IPS-NIHi7 (cell line): ENCODE measurements at regions not wholly inside any gene's neighbourhood (a gene's known extent, or its start where the extent isn't known, plus 50 kb on each side); places are given as distances from the start of the nearest gene placed in this dataset.
"Not testable (repeated sequence)": the region's sequence is repeated elsewhere in the genome, so short reads cannot be mapped to it uniquely, and the experiment has no call there.

Experiments
- DNase-seq: peaks from one replicate; pipeline ENCODE4 v3.0.0; 2012; ENCODE audit warnings: mixed read lengths; ENCODE audit errors: extremely low spot score

DNA sequence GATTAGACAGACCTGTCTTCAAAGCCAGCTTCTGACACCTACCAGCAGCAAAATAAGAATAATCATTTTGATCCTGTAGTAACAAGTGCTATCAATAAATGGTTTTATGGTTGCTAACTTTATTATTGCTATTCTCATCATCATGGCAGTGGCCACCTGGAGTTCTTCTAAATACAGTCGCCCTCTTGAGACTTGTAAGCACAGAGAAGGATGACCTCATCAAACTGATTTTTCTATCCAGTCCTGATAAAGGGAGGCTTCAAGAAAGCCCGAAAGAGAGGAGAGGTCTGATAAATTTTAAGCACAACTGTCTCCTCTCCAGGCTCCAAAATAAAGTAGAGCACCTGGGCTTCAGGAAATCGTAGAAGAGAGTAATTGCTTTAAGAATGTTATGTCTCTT lies 286.4 kb downstream of the USP46 start:
- DNase-seq = no peak

DNA sequence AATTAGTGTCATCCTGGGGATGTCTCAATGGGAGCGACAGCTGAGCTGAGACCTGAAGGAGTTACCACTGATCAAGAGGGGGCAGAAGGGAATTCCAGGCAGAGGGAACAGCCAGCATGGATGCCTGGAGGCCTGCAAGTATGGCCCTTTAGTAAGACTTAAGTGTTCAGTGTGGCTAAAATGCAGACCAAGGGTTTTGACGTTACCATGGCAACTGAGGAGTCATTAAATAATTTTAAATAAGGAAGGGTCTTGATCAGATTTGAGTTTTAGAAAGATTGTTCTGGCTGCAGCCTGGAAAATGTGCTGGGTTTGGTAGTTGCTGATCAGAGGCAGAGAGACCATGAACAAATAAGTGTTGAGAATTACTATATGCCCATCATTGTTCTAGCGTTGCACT lies 285.5 kb downstream of the USP46 start:
- DNase-seq = no peak

DNA sequence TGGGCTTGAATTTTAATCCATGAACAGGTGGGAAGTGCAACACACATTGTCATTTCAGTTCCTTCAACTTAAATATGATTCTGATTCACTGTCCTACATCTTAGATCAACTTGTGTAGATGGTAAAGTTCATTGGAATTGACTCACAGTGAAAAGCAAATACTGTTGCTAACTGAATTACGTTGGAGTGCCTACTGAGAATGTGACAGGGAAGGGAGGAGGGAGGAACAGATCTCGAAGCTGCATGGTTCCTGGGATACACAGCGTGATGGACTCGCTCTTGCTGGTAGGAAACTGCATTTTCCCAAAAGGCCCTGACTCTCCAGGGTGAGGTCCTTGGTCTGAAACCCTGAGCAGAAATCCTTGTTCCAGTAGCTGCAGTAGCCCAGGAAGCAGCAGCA lies 284.2 kb downstream of the USP46 start:
- no peak for DNase-seq

DNA sequence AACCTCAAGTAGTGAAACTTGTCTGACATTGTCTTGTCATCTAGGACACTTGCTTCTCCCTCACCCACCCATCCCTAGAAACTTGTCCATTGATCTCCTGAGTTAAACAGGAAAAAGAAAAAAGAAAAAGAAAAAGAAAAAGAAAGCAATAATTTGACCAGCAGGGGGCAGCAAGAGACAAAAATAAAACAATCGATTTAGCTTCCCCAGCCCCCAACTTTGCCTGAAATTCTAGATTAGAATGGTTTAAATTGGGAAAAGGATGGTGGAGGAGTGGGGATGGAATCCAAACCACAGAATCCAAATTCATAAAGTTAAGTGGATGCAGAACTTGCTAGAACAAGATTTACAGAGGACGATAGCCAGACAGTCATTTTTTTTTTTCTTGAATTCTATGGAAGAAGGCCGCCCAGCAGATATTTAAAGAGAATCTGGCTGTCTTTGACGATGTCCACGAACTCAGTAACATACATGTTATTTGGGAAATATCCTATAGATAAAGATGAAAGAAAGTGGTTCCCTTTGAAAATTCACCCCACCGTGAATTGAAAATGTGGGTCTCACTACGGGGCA lies 282.9 kb downstream of the USP46 start:
- peak; percentile 30 for DNase-seq

DNA sequence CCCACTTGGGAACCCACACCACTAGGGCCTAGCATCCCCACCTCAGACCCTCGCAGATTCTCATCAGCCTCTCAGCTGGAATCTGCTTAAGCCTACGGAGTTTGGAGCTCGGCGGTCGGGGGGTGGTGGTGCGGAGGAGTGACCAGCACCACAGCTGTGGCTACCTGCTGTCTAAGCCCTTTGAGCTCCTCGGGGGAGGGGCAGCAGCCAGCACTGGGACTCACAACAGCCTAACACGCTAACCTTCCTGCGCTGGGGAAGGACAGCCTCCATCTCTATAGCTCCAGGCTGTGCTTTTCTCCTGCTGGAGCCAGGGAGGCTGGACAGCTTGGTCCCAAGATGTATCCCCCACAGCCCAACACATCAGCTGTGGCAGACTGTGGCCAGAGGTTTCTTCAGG lies 281.5 kb downstream of the USP46 start:
- DNase-seq = no peak

DNA sequence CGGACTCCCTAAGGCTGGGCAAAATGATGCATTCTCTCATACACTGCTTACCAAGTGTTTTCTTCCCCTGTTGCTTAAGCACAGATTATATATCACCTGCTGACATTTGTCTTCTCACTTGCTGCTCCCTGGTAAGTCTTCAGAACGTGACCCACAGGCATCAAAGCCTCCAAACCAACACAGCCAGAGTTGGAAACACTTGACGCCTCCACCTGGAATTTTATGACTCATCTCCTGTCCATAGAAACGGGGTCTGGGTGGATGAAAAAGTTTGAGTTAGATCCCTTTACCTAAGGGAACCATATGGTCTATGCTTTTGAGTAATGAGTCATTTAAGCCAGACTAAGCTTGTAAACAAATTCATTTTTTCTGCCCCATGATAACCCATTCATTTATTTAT lies 251.6 kb downstream of the USP46 start:
- DNase-seq = no peak

DNA sequence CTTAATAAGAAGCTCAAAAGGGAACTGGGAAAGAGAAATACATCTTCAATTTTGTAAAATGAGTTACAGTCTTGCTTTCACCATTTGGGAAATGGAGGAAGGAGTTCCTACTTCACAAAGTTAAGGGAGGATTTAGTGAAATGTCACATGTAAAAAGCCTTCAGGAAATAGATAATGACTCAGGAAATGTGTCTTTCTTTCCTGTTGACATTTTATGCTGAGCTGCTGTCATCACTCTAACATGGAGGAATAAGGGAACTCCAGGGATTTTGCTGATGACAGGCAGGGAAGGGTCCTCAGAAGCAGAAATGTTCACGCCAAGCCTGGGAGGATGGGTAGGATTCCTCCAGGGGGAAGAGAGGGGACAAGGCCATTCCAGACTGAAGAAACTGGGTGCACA lies 251.1 kb downstream of the USP46 start:
- no peak for DNase-seq

DNA sequence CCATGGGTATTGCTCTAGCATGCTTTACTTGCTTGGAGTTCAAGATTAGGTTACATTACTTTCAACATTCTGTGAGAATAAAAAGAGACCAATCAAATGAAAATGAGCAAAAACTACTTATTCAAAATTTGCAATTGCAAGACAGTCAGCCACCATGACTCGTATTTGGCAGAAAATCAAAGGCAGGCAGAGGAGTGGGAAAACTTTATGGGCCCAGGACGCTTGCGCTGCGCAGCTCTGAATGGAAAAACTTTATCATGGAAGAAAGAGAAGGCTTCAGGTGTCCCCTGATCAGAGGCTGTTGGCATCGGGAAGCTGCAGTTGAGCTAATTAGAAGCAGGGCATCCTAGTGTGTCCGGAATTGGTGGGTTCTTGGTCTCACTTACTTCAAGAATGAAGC lies 250.6 kb downstream of the USP46 start:
- DNase-seq = no peak

DNA sequence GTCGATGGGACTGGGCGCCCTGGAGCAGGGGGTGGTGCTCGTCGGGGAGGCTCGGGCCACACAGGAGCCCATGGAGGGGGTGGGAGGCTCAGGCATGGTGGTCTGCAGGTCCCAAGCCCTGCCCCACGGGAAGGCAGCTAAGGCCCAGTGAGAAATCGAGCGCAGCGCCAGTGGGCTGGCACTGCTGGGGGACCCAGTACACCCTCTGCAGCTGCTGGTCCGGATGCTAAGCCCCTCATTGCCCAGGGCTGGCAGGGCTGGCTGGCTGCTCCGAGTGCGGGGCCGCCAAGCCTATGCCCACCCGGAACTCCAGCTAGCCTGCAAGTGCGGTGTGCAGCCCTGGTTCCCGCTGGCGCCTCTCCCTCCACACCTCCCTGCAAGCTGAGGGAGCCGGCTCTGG lies 249.3 kb downstream of the USP46 start:
- DNase-seq = not testable (repeated sequence)

DNA sequence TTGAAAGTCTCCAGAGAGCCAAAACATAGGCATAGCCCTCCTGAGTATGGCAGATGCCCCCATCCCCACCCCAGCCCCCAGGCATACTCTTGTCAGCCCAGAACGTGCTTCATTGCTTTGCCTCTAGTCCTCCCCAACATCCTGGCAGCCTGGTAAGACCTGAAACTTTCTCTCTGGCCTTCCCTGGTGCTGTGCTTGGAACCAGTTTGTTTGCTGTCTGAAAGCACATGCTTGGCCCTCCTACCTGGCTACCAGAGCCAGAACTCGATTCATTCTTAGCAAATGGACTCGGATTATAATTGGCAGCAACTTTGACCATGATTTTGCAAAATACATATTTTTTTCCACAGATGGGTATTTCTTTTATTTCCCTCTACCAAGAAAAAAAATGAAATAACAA lies 248.1 kb downstream of the USP46 start:
- no peak for DNase-seq

DNA sequence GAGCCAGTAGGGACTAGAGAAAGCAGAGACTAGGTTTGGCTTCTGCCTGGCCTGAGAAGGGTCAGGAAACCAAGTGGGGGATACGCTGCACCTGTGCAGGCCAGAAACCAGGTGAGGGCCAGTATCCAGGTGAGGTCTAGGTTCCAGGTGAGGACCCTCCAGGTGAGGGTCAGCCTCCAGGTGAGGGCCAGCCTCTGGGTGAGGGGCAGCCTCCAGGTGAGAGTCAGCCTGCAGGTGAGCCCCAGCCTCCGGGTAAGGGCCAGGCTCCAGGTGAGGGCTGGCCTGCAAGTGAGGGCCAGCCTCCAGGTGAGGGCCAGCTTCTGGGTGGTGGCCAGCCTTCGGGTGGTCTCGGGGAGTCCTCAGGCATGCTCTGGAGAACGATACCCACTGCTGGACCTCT lies 238.8 kb downstream of the USP46 start:
- DNase-seq = no peak

DNA sequence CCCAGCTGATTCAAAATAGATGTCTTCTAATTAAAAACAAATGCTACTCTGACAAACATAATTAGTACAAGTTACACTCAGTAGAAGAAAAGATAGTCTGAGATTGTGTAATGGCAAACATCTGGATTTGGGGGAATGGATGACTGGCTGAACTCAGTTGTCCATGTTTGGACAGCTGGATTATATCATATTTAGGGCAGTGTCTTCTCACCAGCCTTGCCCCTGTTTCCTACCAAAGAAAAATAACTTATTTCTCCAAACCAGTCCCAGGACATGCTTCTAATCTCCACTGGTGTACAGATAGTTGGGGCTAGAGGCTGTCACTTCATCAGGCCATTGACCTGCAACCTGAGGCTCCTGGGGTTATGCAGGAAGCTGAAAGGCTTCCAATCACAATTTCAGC lies 237.3 kb downstream of the USP46 start:
- no peak for DNase-seq

DNA sequence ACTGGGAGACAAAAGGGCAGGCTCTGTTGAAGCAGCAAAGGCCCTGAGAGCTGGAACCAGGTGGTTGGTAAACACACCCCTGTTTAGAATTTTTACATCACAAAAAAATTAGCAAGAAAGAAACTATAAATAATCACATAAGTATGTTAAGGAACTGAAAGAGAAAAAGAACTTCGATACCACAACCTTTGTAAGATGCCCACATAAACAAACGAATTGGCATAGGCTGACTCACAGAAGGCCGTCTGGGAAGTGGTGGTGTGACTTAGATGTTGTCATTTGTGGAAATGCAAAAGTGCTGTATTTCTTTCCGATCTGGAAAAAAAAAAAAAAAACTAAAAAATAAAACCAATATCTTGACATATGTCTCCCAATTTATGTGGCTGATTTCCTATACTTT lies 235.1 kb downstream of the USP46 start:
- DNase-seq = no peak

DNA sequence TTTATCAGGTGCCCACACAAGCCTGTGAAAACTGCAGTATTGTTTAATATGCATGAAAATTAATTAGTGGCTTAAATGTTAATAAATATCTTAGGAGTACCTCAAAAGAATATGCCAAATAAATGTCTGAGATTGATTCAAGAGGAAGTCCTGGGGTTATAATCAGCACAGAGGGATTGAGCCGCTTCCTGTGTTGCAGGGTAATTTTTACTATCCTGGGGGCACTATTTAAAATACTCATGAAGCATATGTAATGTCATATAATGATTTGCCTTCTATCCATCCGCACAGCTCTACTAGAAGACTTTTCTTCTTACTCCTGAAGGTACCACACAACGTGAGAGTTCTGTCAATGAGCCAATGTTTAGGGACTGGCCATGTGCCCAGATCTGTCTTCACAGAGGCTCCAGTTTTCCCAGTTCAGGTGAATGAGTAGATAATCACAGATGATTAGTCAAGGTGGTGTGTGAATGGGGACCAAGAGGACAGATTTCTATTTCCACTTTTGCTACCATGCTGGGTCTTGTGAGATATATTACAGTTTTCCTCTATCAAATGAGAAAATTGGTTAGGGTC lies 233.3 kb downstream of the USP46 start:
- DNase-seq = no peak

DNA sequence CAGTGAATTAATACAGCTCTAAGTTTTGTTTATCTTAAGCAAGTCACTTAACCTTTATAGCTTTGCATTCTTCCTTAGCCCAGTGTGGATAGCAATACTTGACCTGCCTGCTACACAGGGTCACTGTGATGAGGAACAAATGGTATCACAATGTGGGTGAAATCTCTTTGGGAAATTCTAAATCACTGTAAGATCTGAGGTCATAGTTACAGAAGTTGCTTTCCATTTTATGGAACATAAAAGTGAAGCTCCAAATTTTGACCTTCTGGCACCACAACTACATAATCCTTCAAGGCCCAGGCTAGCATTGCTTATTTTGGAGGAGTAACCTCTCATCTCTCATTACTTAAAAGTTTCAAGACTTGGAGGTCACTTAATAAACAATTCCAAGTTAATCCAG lies 227.7 kb downstream of the USP46 start:
- DNase-seq = no peak

DNA sequence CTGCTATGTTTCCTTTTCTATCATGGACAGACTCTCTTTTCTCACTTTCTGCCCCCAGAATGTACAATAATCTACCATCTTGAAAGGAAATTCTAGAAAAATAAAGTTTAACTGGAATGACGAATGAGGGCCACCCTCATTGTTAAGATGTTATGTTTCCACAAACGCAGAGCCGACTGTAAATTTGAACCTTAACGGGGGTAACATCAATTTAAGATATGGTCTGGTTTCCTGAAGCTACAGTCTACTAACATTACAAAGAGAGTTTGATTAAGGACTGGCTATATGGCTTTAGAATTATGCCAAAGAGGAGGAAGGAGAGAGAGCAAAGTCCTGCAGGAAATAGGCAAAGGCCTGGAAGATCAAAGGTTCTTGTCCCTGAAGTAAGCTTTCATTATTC lies 227.2 kb downstream of the USP46 start:
- DNase-seq = no peak

DNA sequence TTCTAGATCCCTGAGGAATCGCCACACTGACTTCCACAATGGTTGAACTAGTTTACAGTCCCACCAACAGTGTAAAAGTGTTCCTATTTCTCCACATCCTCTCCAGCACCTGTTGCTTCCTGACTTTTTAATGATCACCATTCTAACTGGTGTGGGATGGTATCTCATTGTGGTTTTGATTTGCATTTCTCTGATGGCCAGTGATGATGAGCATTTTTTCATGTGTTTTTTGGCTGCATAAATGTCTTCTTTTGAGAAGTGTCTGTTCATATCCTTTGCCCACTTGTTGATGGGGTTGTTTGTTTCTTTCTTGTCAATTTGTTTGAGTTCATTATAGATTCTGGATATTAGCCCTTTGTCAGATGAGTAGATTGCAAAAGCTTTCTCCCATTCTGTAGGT lies 216.6 kb downstream of the USP46 start:
- DNase-seq = not testable (repeated sequence)

DNA sequence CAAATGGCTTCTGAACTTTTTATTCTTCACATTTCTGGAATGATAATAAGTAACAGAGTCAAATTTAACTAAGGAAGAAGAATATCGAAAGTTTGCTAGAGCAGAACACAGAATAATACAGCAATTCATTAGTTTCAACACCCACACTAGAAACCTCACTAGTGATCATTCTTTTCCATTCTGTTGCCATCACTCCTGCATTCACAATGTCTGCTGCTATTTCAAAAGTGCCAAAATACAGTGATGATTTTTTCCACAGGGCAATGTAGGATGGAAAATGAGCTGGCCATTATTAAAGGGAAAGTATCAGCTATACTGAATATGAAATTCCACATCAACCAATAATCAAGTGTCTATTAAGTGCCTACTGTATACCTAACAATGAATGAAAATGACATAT lies 186.7 kb downstream of the USP46 start:
- no peak for DNase-seq

DNA sequence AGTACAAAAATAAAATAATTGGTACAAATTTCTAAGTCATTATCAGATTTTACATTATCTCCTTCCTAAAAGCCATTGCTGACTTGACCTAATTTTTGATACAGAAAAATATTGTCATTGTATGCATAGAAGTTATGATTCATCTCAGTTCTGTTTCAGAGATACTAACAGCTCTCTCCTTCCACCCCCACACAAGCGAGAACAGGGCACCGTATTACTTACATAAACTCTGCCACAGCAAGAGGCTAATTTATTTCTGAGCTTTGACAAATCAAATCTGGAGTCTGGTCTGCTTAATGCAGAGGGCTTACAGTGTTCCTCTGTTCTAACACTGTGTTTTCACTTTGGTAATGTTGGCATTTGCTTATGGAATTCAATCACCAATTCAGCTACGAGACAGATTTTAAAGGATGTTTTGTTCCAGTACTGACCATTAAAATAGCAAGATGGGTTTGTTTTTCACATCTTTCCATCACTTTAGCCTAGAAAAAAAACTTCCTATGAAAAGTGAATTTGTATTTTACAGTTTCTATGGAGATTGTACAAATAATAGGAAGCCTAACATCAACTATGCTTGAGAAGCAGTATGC lies 181.8 kb downstream of the USP46 start:
- DNase-seq = no peak

DNA sequence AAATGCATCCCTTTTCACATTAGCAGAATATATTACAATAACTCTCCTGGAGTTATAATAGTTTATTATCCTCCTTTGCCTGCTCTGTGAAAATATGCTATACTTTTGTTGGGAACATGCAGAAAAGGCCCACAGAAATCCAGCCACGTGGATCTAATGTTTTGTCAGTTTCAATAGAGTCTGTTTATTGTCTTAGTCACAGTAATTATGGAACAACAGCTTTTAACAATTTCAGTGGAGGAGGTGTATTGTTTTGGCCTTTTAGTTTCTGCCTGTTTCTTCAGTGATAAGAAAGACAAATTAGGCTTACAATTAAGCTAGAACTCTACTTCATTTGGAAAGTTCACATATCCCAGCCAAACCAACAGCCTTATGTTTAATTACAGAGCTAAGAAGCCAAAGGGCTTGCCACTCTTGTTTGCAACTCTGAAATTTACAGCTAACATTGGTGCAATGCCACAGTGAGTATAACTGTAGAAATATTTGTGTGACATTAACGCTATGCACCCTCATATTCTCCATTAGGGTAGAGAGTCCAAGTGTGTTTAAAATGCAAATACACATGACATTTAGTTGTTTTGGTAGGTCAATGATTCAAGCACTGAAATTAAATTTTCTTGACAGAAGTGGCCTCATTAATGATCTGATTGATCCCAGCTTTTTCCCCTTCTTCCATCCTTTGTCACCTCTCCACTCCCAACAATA lies 175.8 kb downstream of the USP46 start:
- DNase-seq = no peak

DNA sequence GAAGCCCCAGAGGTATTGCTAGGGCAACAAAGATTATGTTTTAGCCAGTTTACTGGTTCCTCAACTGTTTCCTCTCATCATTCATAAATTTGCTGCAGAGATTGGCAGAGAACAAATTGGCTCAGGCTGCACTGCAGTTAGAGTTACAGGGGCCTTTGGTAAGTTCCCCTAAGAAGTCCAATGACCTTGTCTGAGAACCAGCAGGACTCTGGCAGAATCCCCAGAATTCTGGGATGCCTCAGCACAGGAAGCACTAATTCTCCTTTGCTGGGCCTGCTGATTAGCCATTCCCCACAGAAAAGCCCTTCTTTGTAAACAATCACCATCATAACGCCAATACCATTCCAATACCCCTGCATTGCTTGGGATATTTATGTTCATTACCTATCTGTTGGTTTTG lies 151.3 kb downstream of the USP46 start:
- DNase-seq = no peak

DNA sequence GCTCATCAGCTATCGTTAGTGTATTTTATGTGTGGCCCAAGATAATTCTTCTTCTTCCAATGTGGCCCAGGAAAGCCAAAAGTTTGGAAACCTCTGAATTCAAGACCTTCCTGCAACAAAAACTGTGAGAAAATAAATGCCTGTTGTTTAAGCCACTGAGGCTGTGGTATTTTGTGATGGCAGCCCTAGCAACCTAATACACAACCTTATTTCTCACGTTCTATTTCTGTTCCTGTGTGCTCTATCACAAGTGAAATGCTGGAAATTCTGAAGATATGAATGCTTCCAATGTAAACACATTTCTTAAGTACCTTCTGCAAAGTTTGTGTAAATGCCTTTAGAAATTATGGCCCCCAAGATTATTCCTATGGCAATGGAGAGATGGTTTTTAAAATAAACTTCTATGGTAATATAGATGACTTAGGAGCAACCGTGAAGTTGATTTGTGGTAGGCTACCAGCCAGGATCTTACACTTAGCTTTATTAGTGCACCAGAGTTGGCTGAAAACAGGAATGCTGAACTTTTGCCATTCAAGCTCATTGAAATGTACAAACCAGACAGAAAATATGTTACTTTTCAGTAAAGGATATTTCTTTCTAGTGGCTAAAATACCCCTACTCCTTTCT lies 148.0 kb downstream of the USP46 start:
- no peak for DNase-seq

DNA sequence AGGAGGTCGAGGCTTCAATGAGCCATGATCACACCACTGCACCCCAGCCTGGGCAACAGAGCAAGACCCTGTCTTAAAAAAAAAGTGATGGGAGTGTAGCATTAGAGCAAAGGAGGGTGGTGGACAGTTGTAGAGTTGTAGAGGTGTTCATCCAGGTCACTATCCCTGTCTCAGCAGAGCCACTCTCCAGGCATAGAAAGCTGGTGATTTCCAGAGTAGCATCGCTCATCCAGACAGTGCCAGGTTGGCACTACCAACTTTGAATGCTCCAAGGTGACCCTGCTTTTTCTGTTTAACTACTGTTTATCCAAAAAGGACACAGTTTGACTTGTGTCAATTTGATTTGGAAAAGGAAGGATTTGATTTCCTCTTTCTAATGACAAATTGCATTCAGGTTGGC lies 147.3 kb downstream of the USP46 start:
- DNase-seq = no peak
